Adipocyte (in vitro differentiated cells): ENCODE measurements at regions not wholly inside any gene's neighbourhood (a gene's known extent, or its start where the extent isn't known, plus 50 kb on each side); places are given as distances from the start of the nearest gene placed in this dataset.
A peak's percentile ranks its signal among the peaks of the same experiment; 100 is the strongest.

Experiments used
- DNase-seq: peaks from one replicate; pipeline ENCODE4 v3.0.0-alpha.2; 2015; ENCODE audit warnings: low read depth
- H3K27me3 ChIP-seq: replicated peaks from 2 replicates; pipeline ENCODE4 v1.7.0; 2013; ENCODE audit warnings: mild to moderate bottlenecking, low read length, moderate library complexity; ENCODE audit not compliant: control insufficient read depth, insufficient read depth
- H3K36me3 ChIP-seq: 2 replicates; pipeline ENCODE4 v1.7.0; 2013; ENCODE audit warnings: low read length, mild to moderate bottlenecking, moderate library complexity; ENCODE audit not compliant: control insufficient read depth, insufficient read depth, severe bottlenecking
- H3K4me1 ChIP-seq: 2 replicates; pipeline ENCODE4 v1.7.0; 2013; ENCODE audit warnings: mild to moderate bottlenecking, low read length, moderate library complexity; ENCODE audit not compliant: control insufficient read depth, insufficient read depth
- H3K4me3 ChIP-seq: 2 replicates; pipeline ENCODE4 v1.7.0; 2013; ENCODE audit warnings: mild to moderate bottlenecking, low read length, moderate library complexity
- H3K9ac ChIP-seq: 2 replicates; pipeline ENCODE4 v1.7.0; 2013; ENCODE audit warnings: mild to moderate bottlenecking, low read length, moderate library complexity
- H3K9me3 ChIP-seq: 2 replicates; pipeline ENCODE4 v1.7.0; 2013; ENCODE audit warnings: mild to moderate bottlenecking, low read length, moderate library complexity; ENCODE audit not compliant: control insufficient read depth

DNA sequence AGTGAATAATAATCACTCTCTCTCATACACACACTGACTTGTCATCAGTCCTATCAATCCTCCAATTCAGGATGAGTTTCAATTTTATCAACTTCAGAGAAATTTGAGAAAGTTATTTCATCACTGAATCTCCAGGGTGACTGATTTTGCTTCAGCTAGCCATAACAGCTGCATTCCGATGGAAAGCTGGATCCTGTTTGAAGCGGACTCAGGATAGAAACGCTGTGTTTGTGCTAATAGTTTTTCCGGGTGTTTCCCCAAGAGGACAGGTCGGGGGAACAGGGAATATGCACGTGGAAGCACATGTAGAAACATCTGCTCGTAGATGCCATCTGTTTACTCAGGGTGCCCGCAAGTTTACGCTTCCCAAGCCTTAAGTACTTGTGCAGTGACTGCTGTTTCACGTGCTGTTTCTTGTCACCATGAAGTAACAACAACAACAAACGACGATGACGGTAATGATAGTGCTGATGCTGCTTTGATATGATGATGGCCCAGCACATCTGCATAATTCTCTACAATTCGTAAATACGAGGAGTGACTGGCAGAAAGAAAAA lies 263.7 kb upstream of the DAPK1 start:
- H3K36me3 ChIP-seq: no peaks in the 10 kb centered on the region
- H3K9ac ChIP-seq: peak overlapping the region; percentile 60
- DNase-seq: no peak
- peaks cover 13% of the 10 kb centered on the region for H3K4me1 ChIP-seq
- H3K27me3 ChIP-seq: no peaks in the 10 kb centered on the region
- H3K4me3 ChIP-seq: peak overlapping the region; percentile 26
- no peaks in the 10 kb centered on the region for H3K9me3 ChIP-seq

DNA sequence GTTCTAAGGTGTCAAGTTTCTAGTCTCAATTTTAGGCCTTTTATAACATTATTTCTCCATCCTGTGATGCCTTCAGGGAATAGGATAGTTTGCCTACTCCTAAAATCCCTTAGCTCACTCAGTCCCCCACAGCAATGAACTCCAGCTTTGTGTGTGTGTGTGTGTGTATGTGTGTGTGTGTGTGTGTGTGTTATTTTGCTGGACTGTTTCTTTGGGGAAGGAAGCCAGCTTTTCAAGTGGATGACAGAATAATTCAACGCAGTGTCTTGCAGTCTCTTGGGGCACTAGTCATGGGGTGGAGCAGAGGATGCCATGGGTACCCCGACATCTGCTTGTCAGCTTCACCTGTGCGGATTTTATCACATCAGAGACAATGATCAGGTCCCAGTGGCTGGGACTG lies 262.8 kb upstream of the DAPK1 start:
- no peak for DNase-seq
- Histone ChIP-seq H3K36me3 (no peaks in the 10 kb centered on the region), H3K4me3 (no peak overlapping the region), H3K9ac (no peak overlapping the region), H3K27me3 (no peaks in the 10 kb centered on the region), H3K9me3 (no peaks in the 10 kb centered on the region), H3K4me1 (peaks cover 13% of the 10 kb centered on the region)

DNA sequence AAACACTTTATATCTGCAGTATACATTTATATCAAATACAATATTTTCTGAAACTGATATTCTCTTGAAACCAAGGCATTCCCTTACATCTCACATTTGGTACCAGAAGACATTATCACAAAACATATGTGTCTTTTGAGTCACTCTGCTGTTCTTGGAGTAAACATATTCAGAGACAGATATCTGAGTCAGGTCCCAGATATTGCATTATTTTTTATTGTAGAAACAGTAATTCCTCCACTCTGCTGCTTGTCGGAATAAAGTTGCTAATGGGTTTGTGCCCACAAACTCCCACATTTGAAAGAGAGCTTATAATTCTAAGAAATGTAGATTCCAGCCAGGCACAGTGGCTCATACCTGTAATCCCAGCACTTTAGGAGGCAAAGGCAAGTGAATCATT lies 261.1 kb upstream of the DAPK1 start:
- peak; percentile 18 for DNase-seq
- H3K4me3 ChIP-seq: no peak overlapping the region
- H3K9me3 ChIP-seq: no peaks in the 10 kb centered on the region
- H3K9ac ChIP-seq: no peak overlapping the region
- peaks cover 13% of the 10 kb centered on the region for H3K4me1 ChIP-seq
- H3K27me3 ChIP-seq: no peaks in the 10 kb centered on the region
- no peaks in the 10 kb centered on the region for H3K36me3 ChIP-seq

DNA sequence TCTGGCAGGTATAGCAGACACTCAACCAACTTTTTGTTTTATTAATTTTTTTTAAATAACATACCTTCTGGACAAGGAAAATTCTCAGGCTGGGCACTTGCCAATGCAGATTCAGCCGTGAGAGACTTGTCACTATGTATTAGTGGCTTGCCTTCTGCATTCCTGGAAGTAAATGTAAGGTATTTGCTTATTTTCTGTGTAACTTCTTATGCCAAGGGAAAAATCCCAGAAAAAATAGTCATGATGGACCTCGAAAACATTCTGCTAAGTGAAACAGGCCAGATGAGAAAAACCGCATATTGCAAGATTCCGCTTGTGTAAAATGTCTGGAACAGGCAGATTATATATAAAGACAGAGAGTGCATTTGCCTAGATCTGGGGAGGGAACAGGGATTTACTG lies 260.3 kb upstream of the DAPK1 start:
- Histone ChIP-seq H3K4me3 (no peak overlapping the region), H3K9ac (no peak overlapping the region), H3K36me3 (no peaks in the 10 kb centered on the region), H3K9me3 (no peaks in the 10 kb centered on the region), H3K4me1 (peaks cover 13% of the 10 kb centered on the region), H3K27me3 (no peaks in the 10 kb centered on the region)
- peak; percentile 7 for DNase-seq

DNA sequence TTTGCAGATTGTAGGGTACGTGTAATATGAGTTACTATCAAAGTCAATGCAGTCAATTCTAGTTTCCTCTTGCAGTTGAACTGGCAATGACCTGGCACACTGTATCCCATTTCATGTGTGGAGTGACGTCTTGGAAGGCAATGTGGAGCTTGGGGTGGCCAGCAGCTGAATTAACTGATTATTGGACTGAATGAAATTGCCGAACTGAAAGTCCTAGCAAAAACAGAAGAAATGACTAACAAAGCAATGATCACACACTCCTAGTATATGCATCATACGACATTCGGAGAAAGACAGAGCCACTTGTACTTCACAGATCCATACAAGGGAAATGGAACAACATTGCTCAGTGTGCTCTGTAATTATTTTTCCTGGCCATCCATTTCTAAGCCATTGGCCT lies 259.1 kb upstream of the DAPK1 start:
- Histone ChIP-seq H3K4me3 (no peak overlapping the region), H3K9ac (no peak overlapping the region), H3K27me3 (no peaks in the 10 kb centered on the region), H3K9me3 (peaks cover 3% of the 10 kb centered on the region), H3K4me1 (peaks cover 14% of the 10 kb centered on the region), H3K36me3 (no peaks in the 10 kb centered on the region)
- no peak for DNase-seq

DNA sequence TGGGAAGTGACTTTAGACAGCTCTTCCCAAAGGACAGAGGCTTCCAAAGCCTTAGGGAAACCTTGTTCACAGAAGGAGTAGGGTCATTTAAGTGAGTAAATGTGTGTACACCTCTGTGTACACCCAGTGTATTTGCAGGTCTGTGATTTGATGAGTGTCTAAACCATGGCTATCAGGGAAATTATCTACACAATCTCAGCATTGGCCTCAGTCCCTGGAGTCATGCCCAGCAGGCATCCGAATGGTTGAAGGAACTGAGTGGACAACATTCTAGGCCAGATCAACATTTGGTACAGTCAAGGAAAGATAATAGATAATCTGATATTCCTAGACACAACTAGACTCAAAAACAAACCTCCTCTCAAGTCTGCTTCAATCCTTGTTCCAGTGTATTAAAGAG lies 258.4 kb upstream of the DAPK1 start:
- no peak for DNase-seq
- Histone ChIP-seq H3K9me3 (peaks cover 3% of the 10 kb centered on the region), H3K9ac (no peak overlapping the region), H3K27me3 (no peaks in the 10 kb centered on the region), H3K36me3 (no peaks in the 10 kb centered on the region), H3K4me1 (peaks cover 9% of the 10 kb centered on the region), H3K4me3 (no peak overlapping the region)

DNA sequence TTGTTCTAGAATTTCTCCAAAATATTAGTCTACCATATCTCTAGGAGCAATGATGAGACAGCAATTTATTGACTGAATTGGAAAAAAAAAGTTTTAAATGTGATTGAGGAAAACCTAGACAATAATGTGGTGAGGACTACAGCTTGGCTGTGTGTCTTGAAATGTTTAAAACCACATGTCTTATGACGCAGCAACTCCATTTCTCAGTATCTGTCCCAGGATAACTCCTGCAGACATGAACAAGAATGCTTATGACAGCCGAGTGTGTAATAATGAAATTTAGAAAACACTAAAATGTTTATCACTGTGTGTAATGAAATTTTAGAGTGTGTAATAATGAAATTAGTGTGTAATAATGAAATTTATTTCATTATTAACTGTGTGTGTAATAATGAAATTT lies 254.1 kb upstream of the DAPK1 start:
- no peaks in the 10 kb centered on the region for H3K36me3 ChIP-seq
- H3K9me3 ChIP-seq: peaks cover 3% of the 10 kb centered on the region
- peaks cover 7% of the 10 kb centered on the region for H3K4me1 ChIP-seq
- H3K9ac ChIP-seq: no peak overlapping the region
- H3K27me3 ChIP-seq: no peaks in the 10 kb centered on the region
- H3K4me3 ChIP-seq: no peak overlapping the region
- no peak for DNase-seq

DNA sequence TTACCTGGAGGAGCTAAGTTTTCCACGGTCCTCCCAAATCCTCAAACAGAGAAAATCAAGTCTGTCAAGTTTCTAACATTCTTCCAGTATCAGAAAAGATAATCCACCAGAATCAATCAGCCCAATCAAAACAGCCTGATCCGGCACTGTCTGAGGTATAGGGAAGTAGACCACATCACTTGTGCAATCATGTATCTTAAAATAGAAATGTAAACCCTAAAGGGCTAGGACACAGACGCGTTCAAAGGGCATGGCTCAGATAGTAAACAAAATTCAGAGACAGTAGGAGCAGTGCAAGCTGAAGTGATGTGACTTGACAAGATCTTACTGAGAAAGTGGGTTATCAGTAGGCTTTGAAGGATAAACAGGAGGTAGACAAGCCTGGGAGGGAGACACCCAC lies 252.4 kb upstream of the DAPK1 start:
- H3K9me3 ChIP-seq: peaks cover 3% of the 10 kb centered on the region
- H3K4me1 ChIP-seq: peaks cover 6% of the 10 kb centered on the region
- no peak for DNase-seq
- no peaks in the 10 kb centered on the region for H3K36me3 ChIP-seq
- H3K27me3 ChIP-seq: no peaks in the 10 kb centered on the region
- no peak overlapping the region for H3K9ac ChIP-seq
- H3K4me3 ChIP-seq: no peak overlapping the region

DNA sequence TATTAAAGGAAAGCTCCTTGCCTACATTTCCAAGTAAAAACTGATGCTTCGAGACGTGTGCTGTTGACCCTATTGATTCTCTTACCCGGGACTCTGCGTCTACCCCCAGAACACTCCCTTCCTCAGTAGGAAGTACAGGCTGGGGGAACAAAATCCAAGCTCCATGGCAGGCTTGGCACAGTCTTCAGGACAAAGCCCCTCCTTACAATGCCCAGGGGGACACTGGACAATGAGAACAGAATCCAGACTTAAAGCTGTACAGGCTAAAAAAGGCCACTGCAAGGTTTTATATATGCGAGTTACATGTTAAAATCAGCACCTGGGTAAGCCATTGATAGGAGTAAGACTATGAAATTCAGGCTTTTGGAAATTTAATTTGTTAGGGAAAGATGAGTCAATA lies 250.6 kb upstream of the DAPK1 start:
- no peak overlapping the region for H3K4me3 ChIP-seq
- DNase-seq: no peak
- H3K4me1 ChIP-seq: peaks cover 6% of the 10 kb centered on the region
- H3K9me3 ChIP-seq: peaks cover 3% of the 10 kb centered on the region
- no peak overlapping the region for H3K9ac ChIP-seq
- no peaks in the 10 kb centered on the region for H3K36me3 ChIP-seq
- no peaks in the 10 kb centered on the region for H3K27me3 ChIP-seq

DNA sequence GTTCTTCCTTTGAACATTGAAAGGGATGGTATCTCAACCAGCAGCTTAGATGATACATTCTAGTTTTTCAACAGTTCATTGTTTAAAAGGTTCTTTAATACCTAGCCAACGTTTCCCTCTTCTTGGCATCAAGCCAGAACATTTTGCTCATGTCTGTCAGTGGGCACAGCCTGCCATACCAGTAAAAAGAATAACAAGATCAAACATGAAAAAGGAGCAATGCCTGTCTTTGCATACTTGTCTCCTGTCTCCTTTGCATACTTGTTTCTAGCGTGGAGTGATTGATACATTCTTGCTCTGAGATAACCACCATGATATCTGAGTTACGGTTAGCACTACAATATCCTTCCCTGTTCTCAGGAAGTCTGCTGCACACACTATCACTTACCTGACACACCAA lies 248.6 kb upstream of the DAPK1 start:
- no peak overlapping the region for H3K9ac ChIP-seq
- no peak overlapping the region for H3K4me3 ChIP-seq
- no peak for DNase-seq
- no peaks in the 10 kb centered on the region for H3K36me3 ChIP-seq
- no peaks in the 10 kb centered on the region for H3K4me1 ChIP-seq
- H3K9me3 ChIP-seq: no peaks in the 10 kb centered on the region
- H3K27me3 ChIP-seq: no peaks in the 10 kb centered on the region

DNA sequence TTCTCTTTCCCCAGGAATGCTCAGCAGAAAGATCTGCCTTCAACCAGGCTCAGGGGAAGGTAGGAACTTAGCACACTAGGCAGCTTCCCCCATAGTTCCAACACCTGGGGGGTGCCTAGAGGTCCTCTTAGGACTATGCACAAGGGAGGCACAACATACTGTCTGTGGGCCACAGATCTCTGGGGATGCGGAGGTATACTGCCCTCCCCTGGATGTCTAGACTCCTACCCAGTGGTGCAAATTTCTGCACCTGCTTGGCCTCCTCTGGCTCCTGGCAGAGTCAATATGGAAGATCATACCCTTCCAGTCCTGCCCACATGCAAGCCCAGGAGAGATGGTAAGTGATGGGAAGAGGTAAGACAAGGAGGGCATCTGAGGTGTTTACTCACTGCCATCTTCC lies 247.5 kb upstream of the DAPK1 start:
- Histone ChIP-seq H3K27me3 (no peaks in the 10 kb centered on the region), H3K9me3 (no peaks in the 10 kb centered on the region), H3K4me1 (peaks cover 5% of the 10 kb centered on the region), H3K9ac (no peak overlapping the region), H3K4me3 (no peak overlapping the region), H3K36me3 (no peaks in the 10 kb centered on the region)
- DNase-seq: no peak

DNA sequence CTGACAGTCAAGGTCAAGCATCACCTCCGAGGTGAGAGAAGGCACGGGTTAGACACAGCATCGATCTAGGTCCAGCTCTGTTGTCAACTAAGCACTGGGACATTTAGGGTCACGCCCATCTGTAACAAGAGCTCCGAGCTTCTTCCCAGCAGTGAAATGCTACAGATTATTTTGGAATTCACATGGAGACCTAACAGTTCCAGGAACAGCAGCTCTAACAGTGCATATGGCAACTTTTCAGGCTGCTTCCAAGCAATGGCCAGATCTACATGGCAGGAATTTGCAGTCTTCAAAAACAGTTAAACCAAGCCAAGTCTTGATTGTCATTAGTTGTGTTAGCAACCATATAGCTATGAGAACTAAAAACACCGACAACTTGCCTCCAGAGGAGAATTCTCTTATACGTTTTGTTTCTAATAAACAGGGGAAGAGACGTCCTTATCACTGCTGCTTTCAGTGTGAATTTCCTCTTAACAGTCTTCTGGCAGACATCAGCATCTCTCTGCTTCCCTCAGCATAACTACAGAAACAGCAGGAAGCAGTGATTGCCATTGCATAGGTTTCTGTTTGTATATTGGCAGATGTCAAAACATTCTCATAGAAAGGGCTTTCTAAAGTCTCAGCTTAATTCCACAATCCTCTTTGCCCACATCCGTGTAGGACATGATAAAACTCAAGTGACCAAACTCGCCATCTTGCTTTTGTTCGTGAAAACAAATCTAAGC lies 242.1 kb upstream of the DAPK1 start:
- peak overlapping the region; percentile 42 for H3K9ac ChIP-seq
- H3K27me3 ChIP-seq: no peaks in the 10 kb centered on the region
- H3K9me3 ChIP-seq: no peaks in the 10 kb centered on the region
- DNase-seq: peak; percentile 27
- H3K36me3 ChIP-seq: no peaks in the 10 kb centered on the region
- no peak overlapping the region for H3K4me3 ChIP-seq
- peaks cover 23% of the 10 kb centered on the region for H3K4me1 ChIP-seq
